Peyer's patch (tissue), 4 donors: ENCODE measurements at regions not wholly inside any gene's neighbourhood (a gene's known extent, or its start where the extent isn't known, plus 50 kb on each side); places are given as distances from the start of the nearest gene placed in this dataset.

Experiments used
- POLR2A ChIP-seq, 2 donors: fragments of 450-650 bp; IDR thresholded peaks; one replicate each; pipeline ENCODE4 v1.5.1; 2017; ENCODE audit warnings: antibody characterized with exemption in 2 of 2, mild to moderate bottlenecking in 2 of 2, moderate library complexity in 2 of 2
- TF ChIP-seq, protein P1 (sequence below), 6 experiments: fragments of 450-650 bp in 4 of 6; fragments of 200-600 bp in 2 of 6; sonication (generic) in 1 of 6; IDR thresholded peaks; one replicate each; pipeline ENCODE4 v1.5.1; 2017 to 2019; ENCODE audit warnings: antibody characterized with exemption in 6 of 6, mild to moderate bottlenecking in 3 of 6, moderate library complexity in 1 of 6

GRCh38 chr1:188817814-188818213 lies 1659.8 kb downstream of the BRINP3 start:
- TF ChIP-seq, protein P1, sequence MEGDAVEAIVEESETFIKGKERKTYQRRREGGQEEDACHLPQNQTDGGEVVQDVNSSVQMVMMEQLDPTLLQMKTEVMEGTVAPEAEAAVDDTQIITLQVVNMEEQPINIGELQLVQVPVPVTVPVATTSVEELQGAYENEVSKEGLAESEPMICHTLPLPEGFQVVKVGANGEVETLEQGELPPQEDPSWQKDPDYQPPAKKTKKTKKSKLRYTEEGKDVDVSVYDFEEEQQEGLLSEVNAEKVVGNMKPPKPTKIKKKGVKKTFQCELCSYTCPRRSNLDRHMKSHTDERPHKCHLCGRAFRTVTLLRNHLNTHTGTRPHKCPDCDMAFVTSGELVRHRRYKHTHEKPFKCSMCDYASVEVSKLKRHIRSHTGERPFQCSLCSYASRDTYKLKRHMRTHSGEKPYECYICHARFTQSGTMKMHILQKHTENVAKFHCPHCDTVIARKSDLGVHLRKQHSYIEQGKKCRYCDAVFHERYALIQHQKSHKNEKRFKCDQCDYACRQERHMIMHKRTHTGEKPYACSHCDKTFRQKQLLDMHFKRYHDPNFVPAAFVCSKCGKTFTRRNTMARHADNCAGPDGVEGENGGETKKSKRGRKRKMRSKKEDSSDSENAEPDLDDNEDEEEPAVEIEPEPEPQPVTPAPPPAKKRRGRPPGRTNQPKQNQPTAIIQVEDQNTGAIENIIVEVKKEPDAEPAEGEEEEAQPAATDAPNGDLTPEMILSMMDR (IDR thresholded peaks at IDR 0.05), result no peak
- TF ChIP-seq POLR2A (IDR thresholded peaks at IDR 0.05), result no peak
